ENCODE measurements at regions not wholly inside any gene's neighbourhood (a gene's known extent, or its start where the extent isn't known, plus 50 kb on each side); places are given as distances from the start of the nearest gene placed in this dataset.

DNA sequence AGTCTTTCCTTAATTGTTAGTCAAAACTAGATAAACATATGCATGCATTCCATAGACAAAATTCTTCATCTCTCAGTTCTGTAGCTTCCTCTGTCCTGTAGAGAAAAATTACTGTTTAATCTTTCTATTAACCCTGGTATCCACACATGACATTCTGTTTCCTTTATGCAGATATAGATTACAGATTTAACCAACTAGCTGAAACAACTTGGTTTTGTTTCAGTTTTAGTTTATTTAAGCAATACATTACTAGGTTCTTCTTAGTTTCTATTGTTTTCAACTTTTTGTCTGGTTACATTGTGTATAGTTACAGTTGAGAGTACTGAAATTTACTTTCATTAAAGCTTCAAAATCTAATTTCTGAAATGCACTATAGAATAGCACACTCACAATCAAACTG is 933.9 kb upstream of the EPHA5 start:
- H3K4me1 ChIP-seq (ENCODE audit: insufficient read depth, low read length, poor library complexity, severe bottlenecking) = no peaks in the 10 kb centered on the region
- H3K4me3 ChIP-seq (ENCODE audit: low read depth, low read length, poor library complexity, severe bottlenecking) = no peak overlapping the region
- H3K9me3 ChIP-seq (ENCODE audit: low read depth, low read length, poor library complexity, severe bottlenecking) = no peaks in the 10 kb centered on the region
- H3K36me3 ChIP-seq (ENCODE audit: insufficient read depth, low read length, poor library complexity, severe bottlenecking) = no peaks in the 10 kb centered on the region
- ChIA-PET CTCF (no interaction called here), POLR2A (ENCODE audit: low non-redundant PET) (no interaction called here)
- DNase-seq (ENCODE audit: low spot score) = no peak
- BruUV-seq (replicated peaks) = no TSS peak
- no peaks in the 10 kb centered on the region for H3K27me3 ChIP-seq (replicated peaks; ENCODE audit: insufficient read depth, low read depth, low read length, poor library complexity)
- TF ChIP-seq EZH2 (IDR thresholded peaks at IDR 0.05; ENCODE audit: borderline replicate concordance, low read depth, low read length, poor library complexity, severe bottlenecking) (no peak), CTCF (conservative IDR thresholded peaks at IDR 0.05; ENCODE audit: low read depth, low read length) (no peak)
- H3K27ac ChIP-seq (ENCODE audit: low read depth, low read length, poor library complexity, severe bottlenecking) = no peak overlapping the region
- intact Hi-C loops (cut with micrococcal nuclease; ENCODE audit: unreplicated experiment) = no loop called here

- H3K4me3 ChIP-seq (ENCODE audit: low read depth, low read length, poor library complexity, severe bottlenecking) = no peak overlapping the region
- CTCF ChIA-PET = no interaction called here
- no peaks in the 10 kb centered on the region for H3K9me3 ChIP-seq (ENCODE audit: low read depth, low read length, poor library complexity, severe bottlenecking)
- no TSS peak for BruUV-seq (replicated peaks)
- no peak overlapping the region for H3K27ac ChIP-seq (ENCODE audit: low read depth, low read length, poor library complexity, severe bottlenecking)
- no peak for DNase-seq (ENCODE audit: low spot score)
- no peak for TF ChIP-seq EZH2 (IDR thresholded peaks at IDR 0.05; ENCODE audit: borderline replicate concordance, low read depth, low read length, poor library complexity, severe bottlenecking)
- TF ChIP-seq CTCF (conservative IDR thresholded peaks at IDR 0.05; ENCODE audit: low read depth, low read length) = no peak
- POLR2A ChIA-PET (ENCODE audit: low non-redundant PET) = no interaction called here
- no peaks in the 10 kb centered on the region for H3K36me3 ChIP-seq (ENCODE audit: insufficient read depth, low read length, poor library complexity, severe bottlenecking)
- H3K4me1 ChIP-seq (ENCODE audit: insufficient read depth, low read length, poor library complexity, severe bottlenecking) = no peaks in the 10 kb centered on the region
- H3K27me3 ChIP-seq (replicated peaks; ENCODE audit: insufficient read depth, low read depth, low read length, poor library complexity) = no peaks in the 10 kb centered on the region
- intact Hi-C loops (cut with micrococcal nuclease; ENCODE audit: unreplicated experiment) = no loop called here
Observed at GRCh38 chr4:66602622-66603021, 932.3 kb upstream of the EPHA5 start.

DNA sequence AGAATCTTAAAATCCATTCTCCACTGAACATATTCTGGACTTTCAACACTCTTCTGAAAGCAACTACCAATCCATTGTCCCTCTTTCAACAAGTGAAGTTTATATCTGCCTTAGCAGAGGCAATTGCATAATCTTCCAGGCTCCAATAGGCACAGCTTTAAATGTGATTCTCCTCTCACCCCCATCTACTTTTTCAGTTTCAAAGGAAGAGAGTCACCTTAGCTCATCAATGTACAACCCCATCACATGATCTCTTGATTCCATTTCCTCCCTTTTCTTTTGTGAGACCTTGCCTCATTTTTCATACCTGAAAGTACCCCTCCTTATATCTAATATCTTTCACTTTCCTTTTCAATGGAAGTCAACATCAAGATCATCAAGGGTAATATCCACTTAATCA is 921.7 kb upstream of the EPHA5 start:
- no TSS peak for BruUV-seq (replicated peaks)
- no peak for DNase-seq (ENCODE audit: low spot score)
- Histone ChIP-seq H3K9me3 (ENCODE audit: low read depth, low read length, poor library complexity, severe bottlenecking) (no peaks in the 10 kb centered on the region), H3K4me3 (ENCODE audit: low read depth, low read length, poor library complexity, severe bottlenecking) (no peak overlapping the region), H3K4me1 (ENCODE audit: insufficient read depth, low read length, poor library complexity, severe bottlenecking) (no peaks in the 10 kb centered on the region), H3K27me3 (replicated peaks; ENCODE audit: insufficient read depth, low read depth, low read length, poor library complexity) (no peaks in the 10 kb centered on the region), H3K36me3 (ENCODE audit: insufficient read depth, low read length, poor library complexity, severe bottlenecking) (no peaks in the 10 kb centered on the region), H3K27ac (ENCODE audit: low read depth, low read length, poor library complexity, severe bottlenecking) (no peak overlapping the region)
- POLR2A ChIA-PET (ENCODE audit: low non-redundant PET) = no interaction called here
- CTCF ChIA-PET = no interaction called here
- TF ChIP-seq CTCF (conservative IDR thresholded peaks at IDR 0.05; ENCODE audit: low read depth, low read length) (no peak), EZH2 (IDR thresholded peaks at IDR 0.05; ENCODE audit: borderline replicate concordance, low read depth, low read length, poor library complexity, severe bottlenecking) (no peak)
- intact Hi-C loops (cut with micrococcal nuclease; ENCODE audit: unreplicated experiment) = no loop called here
